ENCODE measurements at regions not wholly inside any gene's neighbourhood (a gene's known extent, or its start where the extent isn't known, plus 50 kb on each side); places are given as distances from the start of the nearest gene placed in this dataset.

DNA sequence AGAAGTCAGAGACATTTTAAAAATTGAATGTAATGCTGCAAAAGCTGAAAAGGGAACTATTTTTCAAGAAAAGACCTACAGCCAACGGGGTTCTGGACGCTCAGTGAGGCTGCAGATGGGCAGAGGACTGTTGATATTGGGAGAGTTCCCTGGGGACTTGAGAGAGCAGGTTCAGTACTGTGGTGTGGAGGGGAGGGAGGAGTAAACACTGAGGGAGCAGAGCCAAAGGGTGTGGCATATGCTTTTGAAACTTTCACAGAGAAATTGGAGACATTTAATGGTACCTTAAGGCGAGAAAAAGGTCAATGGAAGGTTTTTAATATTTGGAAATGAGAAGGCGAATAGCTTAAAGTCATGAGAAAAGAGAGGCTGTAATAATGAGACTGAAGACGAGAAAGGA lies 62.2 kb upstream of the GPM6A start:
- no peak overlapping the region for H3K27ac ChIP-seq (ENCODE audit: low read depth in 2 of 2, low read length in 1 of 2)
- H3K4me2 ChIP-seq, result no peak overlapping the region; the same call in 1 of the 2 replicates
- ChIA-PET CTCF (no interaction called here), POLR2A (no interaction called here)
- H3K9me2 ChIP-seq, result no peaks in the 10 kb centered on the region
- H3K9me3 ChIP-seq, result no peaks in the 10 kb centered on the region
- H3K4me3 ChIP-seq (ENCODE audit: low read depth in 2 of 2, low read length in 1 of 2), result no peak overlapping the region
- no peaks in the 10 kb centered on the region for H3K4me1 ChIP-seq (ENCODE audit: control insufficient read depth in 1 of 2, insufficient read depth in 2 of 2, low read depth in 1 of 2, low read length in 1 of 2)
- no peak for TF ChIP-seq RXRA (IDR thresholded peaks at IDR 0.05; ENCODE audit: borderline replicate concordance, low read depth)
- H3K79me2 ChIP-seq (ENCODE audit: insufficient read depth), result no peaks in the 10 kb centered on the region
- no peak for DNase-seq
- no peaks in the 10 kb centered on the region for H3K36me3 ChIP-seq (replicated peaks in 1 of 2; ENCODE audit: control insufficient read depth in 1 of 2, insufficient read depth in 2 of 2, low read length in 1 of 2)
- H4K20me1 ChIP-seq (ENCODE audit: insufficient read depth), result no peaks in the 10 kb centered on the region
- no peak overlapping the region for H3K9ac ChIP-seq
- no peaks in the 10 kb centered on the region for H3K27me3 ChIP-seq (ENCODE audit: insufficient read depth)
- no peaks in the 10 kb centered on the region for H3F3A ChIP-seq (replicated peaks; ENCODE audit: insufficient read depth)
- WGBS (ENCODE audit: low lambda C conversion rate), result 8% methylated on average over 5 of the region's 5 CpGs
- H2AFZ ChIP-seq (ENCODE audit: low read depth), result no peak overlapping the region

DNA sequence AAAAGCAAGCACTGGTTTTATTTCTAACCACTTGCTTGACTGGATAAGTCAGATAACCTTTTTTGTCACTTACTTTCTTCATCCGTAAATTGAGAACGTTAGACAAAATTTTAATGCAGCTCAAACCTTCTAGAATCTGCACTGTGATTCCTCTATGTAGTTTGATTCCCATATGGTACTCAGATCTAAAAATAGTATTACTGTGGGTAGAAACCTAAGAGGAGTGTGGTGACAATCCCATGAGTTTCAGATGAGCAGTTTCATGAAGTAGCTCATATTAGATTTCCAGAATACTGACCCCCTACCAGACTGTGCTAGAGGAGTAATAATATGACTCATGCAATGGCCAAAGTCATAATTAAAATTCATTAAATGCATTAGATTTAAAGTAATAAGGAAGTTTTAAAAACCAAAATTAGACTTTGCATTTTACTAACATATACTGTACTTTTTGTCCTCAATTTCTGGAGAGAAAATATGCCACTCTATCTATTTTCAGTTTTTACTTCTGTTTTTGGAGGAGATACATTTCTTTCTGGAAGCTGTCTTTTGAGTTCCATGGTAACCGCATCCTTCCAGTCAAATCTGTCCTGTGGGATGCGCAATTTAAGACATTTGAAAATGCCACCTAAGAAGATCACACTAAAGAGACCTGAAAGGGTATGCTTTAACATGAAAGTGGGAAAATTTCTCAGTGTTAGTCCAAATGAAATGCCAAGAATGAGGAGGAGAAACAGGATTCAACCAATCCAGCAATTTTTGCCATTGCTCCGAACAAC lies 64.1 kb upstream of the GPM6A start:
- 48% methylated on average over 5 of the region's 5 CpGs for WGBS (ENCODE audit: low lambda C conversion rate)
- no peak overlapping the region for H3K4me3 ChIP-seq (ENCODE audit: low read depth in 2 of 2, low read length in 1 of 2)
- no peaks in the 10 kb centered on the region for H3K4me1 ChIP-seq (ENCODE audit: control insufficient read depth in 1 of 2, insufficient read depth in 2 of 2, low read depth in 1 of 2, low read length in 1 of 2)
- no peaks in the 10 kb centered on the region for H3K27me3 ChIP-seq (ENCODE audit: insufficient read depth)
- H3K4me2 ChIP-seq, result no peak overlapping the region
- no peak overlapping the region for H2AFZ ChIP-seq (ENCODE audit: low read depth)
- no peak overlapping the region for H3K9ac ChIP-seq
- H4K20me1 ChIP-seq (ENCODE audit: insufficient read depth), result no peaks in the 10 kb centered on the region
- H3K27ac ChIP-seq (ENCODE audit: low read depth in 2 of 2, low read length in 1 of 2), result no peak overlapping the region
- H3K9me3 ChIP-seq, result no peaks in the 10 kb centered on the region
- H3K36me3 ChIP-seq (replicated peaks in 1 of 2; ENCODE audit: control insufficient read depth in 1 of 2, insufficient read depth in 2 of 2, low read length in 1 of 2), result no peaks in the 10 kb centered on the region
- ChIA-PET POLR2A (no interaction called here), CTCF (no interaction called here)
- H3F3A ChIP-seq (replicated peaks; ENCODE audit: insufficient read depth), result no peaks in the 10 kb centered on the region
- DNase-seq, result no peak
- TF ChIP-seq, protein P1, sequence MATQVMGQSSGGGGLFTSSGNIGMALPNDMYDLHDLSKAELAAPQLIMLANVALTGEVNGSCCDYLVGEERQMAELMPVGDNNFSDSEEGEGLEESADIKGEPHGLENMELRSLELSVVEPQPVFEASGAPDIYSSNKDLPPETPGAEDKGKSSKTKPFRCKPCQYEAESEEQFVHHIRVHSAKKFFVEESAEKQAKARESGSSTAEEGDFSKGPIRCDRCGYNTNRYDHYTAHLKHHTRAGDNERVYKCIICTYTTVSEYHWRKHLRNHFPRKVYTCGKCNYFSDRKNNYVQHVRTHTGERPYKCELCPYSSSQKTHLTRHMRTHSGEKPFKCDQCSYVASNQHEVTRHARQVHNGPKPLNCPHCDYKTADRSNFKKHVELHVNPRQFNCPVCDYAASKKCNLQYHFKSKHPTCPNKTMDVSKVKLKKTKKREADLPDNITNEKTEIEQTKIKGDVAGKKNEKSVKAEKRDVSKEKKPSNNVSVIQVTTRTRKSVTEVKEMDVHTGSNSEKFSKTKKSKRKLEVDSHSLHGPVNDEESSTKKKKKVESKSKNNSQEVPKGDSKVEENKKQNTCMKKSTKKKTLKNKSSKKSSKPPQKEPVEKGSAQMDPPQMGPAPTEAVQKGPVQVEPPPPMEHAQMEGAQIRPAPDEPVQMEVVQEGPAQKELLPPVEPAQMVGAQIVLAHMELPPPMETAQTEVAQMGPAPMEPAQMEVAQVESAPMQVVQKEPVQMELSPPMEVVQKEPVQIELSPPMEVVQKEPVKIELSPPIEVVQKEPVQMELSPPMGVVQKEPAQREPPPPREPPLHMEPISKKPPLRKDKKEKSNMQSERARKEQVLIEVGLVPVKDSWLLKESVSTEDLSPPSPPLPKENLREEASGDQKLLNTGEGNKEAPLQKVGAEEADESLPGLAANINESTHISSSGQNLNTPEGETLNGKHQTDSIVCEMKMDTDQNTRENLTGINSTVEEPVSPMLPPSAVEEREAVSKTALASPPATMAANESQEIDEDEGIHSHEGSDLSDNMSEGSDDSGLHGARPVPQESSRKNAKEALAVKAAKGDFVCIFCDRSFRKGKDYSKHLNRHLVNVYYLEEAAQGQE (IDR thresholded peaks at IDR 0.05; ENCODE audit: low read depth, low read length), result no peak
- TF ChIP-seq FOXJ3 (CRISPR knock-in tag; IDR thresholded peaks at IDR 0.05) (no peak), RCOR1 (IDR thresholded peaks at IDR 0.05; ENCODE audit: low read length) (no peak), RXRA (IDR thresholded peaks at IDR 0.05; ENCODE audit: borderline replicate concordance, low read depth) (no peak), GATA2 (CRISPR knock-in tag; IDR thresholded peaks at IDR 0.05) (no peak), ELF1 (IDR thresholded peaks at IDR 0.05) (no peak), JUND (IDR thresholded peaks at IDR 0.05) (no peak)
- TF ChIP-seq, protein P2, sequence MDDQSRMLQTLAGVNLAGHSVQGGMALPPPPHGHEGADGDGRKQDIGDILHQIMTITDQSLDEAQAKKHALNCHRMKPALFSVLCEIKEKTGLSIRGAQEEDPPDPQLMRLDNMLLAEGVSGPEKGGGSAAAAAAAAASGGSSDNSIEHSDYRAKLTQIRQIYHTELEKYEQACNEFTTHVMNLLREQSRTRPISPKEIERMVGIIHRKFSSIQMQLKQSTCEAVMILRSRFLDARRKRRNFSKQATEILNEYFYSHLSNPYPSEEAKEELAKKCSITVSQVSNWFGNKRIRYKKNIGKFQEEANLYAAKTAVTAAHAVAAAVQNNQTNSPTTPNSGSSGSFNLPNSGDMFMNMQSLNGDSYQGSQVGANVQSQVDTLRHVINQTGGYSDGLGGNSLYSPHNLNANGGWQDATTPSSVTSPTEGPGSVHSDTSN (IDR thresholded peaks at IDR 0.05), result no peak
- TF ChIP-seq, protein P3, sequence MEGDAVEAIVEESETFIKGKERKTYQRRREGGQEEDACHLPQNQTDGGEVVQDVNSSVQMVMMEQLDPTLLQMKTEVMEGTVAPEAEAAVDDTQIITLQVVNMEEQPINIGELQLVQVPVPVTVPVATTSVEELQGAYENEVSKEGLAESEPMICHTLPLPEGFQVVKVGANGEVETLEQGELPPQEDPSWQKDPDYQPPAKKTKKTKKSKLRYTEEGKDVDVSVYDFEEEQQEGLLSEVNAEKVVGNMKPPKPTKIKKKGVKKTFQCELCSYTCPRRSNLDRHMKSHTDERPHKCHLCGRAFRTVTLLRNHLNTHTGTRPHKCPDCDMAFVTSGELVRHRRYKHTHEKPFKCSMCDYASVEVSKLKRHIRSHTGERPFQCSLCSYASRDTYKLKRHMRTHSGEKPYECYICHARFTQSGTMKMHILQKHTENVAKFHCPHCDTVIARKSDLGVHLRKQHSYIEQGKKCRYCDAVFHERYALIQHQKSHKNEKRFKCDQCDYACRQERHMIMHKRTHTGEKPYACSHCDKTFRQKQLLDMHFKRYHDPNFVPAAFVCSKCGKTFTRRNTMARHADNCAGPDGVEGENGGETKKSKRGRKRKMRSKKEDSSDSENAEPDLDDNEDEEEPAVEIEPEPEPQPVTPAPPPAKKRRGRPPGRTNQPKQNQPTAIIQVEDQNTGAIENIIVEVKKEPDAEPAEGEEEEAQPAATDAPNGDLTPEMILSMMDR (IDR thresholded peaks at IDR 0.05), result no peak
- H3K79me2 ChIP-seq (ENCODE audit: insufficient read depth), result no peaks in the 10 kb centered on the region
- H3K9me2 ChIP-seq, result no peaks in the 10 kb centered on the region

Measured in SK-N-SH (cell line).